IPS-15b (cell line): ENCODE measurements at regions not wholly inside any gene's neighbourhood (a gene's known extent, or its start where the extent isn't known, plus 50 kb on each side); places are given as distances from the start of the nearest gene placed in this dataset.

Experiments
- H3K27me3 ChIP-seq: one replicate; pipeline ENCODE4 v1.6.1; 2013; ENCODE audit warnings: low read length; ENCODE audit not compliant: control insufficient read depth, insufficient read depth
- H3K36me3 ChIP-seq: one replicate; pipeline ENCODE4 v1.6.1; 2013; ENCODE audit warnings: low read length; ENCODE audit not compliant: control insufficient read depth, insufficient read depth
- H3K4me1 ChIP-seq: one replicate; pipeline ENCODE4 v1.6.1; 2013; ENCODE audit warnings: mild to moderate bottlenecking, low read length; ENCODE audit not compliant: control insufficient read depth, insufficient read depth
- H3K4me3 ChIP-seq: one replicate; pipeline ENCODE4 v1.5.1; 2013; ENCODE audit warnings: low read depth, low read length
- H3K9ac ChIP-seq: one replicate; pipeline ENCODE4 v1.6.1; 2013; ENCODE audit warnings: low read depth, mild to moderate bottlenecking, low read length
- H3K9me3 ChIP-seq: one replicate; pipeline ENCODE4 v1.6.1; 2013; ENCODE audit warnings: mild to moderate bottlenecking, low read length; ENCODE audit not compliant: control insufficient read depth, insufficient read depth

- Histone ChIP-seq H3K36me3 (no peaks in the 10 kb centered on the region), H3K9me3 (no peaks in the 10 kb centered on the region), H3K4me1 (no peaks in the 10 kb centered on the region), H3K27me3 (no peaks in the 10 kb centered on the region), H3K9ac (no peak overlapping the region), H3K4me3 (no peak overlapping the region)
Observed at GRCh38 chr11:11122749-11123148, 230.3 kb downstream of the CSNK2A3 start.

GRCh38 chr11:11119917-11120316, 233.1 kb downstream of the CSNK2A3 start:
- H3K9me3 ChIP-seq = no peaks in the 10 kb centered on the region
- H3K36me3 ChIP-seq = no peaks in the 10 kb centered on the region
- H3K4me1 ChIP-seq = no peaks in the 10 kb centered on the region
- H3K9ac ChIP-seq = no peak overlapping the region
- no peak overlapping the region for H3K4me3 ChIP-seq
- no peaks in the 10 kb centered on the region for H3K27me3 ChIP-seq

- H3K36me3 ChIP-seq = no peaks in the 10 kb centered on the region
- H3K4me3 ChIP-seq = no peak overlapping the region
- H3K4me1 ChIP-seq = no peaks in the 10 kb centered on the region
- H3K27me3 ChIP-seq = no peaks in the 10 kb centered on the region
- no peaks in the 10 kb centered on the region for H3K9me3 ChIP-seq
- no peak overlapping the region for H3K9ac ChIP-seq
Observed at GRCh38 chr11:11117730-11118129, 235.3 kb downstream of the CSNK2A3 start.

GRCh38 chr11:11115475-11115874, 237.6 kb downstream of the CSNK2A3 start:
- H3K36me3 ChIP-seq = no peaks in the 10 kb centered on the region
- H3K4me1 ChIP-seq = no peaks in the 10 kb centered on the region
- H3K9ac ChIP-seq = no peak overlapping the region
- H3K4me3 ChIP-seq = no peak overlapping the region
- no peaks in the 10 kb centered on the region for H3K9me3 ChIP-seq
- H3K27me3 ChIP-seq = no peaks in the 10 kb centered on the region

DNA sequence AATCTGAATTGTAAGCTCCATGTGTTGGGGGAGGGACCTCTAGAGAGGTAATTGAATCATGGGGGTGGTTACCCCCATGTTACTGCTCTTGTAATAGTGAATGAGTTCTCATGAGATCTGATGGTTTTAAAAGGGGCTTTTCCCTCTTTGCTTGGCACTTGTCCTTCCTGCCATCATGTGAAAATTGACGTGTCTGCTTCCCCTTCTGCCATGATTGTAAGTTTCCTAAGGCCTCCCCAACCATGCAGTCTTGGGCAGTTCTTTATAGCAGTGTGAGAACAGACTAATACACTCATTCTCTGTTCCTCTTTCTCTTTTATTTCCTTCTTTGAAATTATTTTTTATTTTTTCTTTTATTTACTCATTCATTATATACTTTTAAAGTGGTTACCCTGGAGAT, 239.4 kb downstream of the CSNK2A3 start:
- H3K27me3 ChIP-seq = no peaks in the 10 kb centered on the region
- no peak overlapping the region for H3K9ac ChIP-seq
- no peaks in the 10 kb centered on the region for H3K9me3 ChIP-seq
- no peaks in the 10 kb centered on the region for H3K36me3 ChIP-seq
- H3K4me3 ChIP-seq = no peak overlapping the region
- H3K4me1 ChIP-seq = no peaks in the 10 kb centered on the region

DNA sequence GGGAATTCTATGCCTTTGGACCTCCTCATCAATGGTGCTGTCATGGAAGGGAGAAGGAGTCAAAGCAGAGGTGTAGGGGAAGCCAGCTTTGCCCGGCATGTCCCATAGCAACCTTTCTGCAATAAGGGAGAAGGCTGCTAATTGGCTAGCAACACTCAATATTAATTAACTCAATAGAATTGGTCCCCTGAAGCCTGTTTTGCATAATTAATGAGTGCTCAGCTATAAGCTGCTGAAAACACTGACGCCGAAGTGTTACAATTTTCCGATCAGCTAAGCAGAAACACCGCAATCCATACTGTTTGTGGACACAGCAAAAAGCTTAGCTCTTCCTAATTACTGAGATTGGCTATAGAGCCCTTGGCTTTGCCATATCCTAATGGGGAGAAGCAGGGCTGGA, 245.0 kb downstream of the CSNK2A3 start:
- H3K4me3 ChIP-seq = no peak overlapping the region
- H3K4me1 ChIP-seq = no peaks in the 10 kb centered on the region
- no peaks in the 10 kb centered on the region for H3K36me3 ChIP-seq
- no peaks in the 10 kb centered on the region for H3K27me3 ChIP-seq
- H3K9me3 ChIP-seq = no peaks in the 10 kb centered on the region
- no peak overlapping the region for H3K9ac ChIP-seq

DNA sequence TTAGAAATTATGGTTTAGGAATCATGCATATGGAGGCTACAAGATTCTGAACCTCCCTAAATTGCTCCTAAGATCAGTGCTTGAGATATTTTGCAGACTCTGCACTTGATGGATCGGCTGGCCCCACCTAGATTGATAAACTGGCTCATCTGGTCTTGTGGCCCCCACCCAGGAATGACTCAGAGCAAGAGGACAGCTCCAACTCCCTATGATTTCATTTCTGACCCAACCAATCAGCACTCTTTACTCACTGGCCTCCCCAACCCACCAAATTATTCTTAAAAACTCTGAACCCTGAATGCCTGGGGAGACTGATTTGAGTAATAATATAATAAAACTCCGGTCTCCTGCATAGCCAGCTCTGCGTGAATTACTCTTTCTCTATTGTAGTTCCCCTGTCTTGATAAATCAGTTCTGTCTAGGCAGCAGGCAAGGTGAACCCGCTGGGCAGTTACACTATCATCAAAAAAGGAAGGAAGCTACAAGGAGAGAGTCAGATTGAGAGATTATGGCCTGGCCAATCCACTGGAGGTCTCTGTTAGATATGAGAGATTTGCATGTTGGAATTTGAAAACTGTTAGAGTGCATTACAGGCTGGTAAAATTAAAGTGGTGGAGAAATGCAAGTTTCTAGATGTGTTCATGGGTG, 245.8 kb downstream of the CSNK2A3 start:
- Histone ChIP-seq H3K36me3 (no peaks in the 10 kb centered on the region), H3K4me3 (no peak overlapping the region), H3K9me3 (no peaks in the 10 kb centered on the region)

GRCh38 chr11:11105361-11105760, 247.5 kb upstream of the ZBED5 start:
- no peaks in the 10 kb centered on the region for H3K9me3 ChIP-seq
- H3K4me3 ChIP-seq = no peak overlapping the region
- H3K9ac ChIP-seq = no peak overlapping the region

More for the DNA sequence above, 245.8 kb downstream of the CSNK2A3 start:
- H3K27me3 ChIP-seq = no peaks in the 10 kb centered on the region
- no peak overlapping the region for H3K9ac ChIP-seq
- H3K4me1 ChIP-seq = no peaks in the 10 kb centered on the region

DNA sequence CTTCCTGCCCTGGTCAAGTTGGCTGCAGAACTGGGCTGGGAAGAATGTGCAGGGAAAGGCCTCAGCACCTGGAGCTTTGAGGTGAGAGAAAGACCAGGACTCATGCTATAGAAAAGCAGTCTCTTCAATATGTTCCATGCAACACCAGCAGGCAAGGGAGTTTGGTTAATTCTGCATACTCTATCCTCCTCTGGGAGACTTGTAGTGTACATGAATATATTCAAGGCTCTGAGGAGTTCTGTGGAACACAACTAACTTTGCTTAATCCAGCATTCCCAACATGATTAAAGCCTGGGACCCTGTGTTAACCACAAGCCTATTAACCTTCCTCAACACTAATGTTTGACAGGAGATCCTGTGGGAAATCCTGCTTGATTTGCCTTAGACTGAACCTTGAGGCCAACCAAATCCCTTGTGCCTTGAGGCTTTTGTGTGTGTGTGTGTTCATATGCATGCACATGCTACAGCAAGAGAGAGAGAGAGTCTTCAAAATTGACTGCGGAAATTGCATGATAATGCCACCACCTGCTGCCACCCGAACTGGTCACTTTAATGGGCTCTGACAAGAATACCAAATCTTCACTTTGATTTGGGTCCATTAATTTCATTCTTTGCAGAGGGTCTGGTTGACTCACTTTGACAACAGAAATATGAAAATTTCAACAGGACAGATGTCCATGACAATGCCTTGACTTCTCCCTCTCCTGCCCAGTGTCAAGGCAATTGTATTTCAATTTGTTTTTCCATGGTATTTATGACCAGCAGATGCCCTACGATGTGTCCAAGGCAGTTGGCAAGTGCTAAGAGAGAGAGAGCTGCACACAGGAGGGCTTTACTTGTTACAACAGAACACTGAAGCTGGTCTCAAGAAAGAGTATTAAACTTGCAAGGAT, 238.2 kb upstream of the ZBED5 start:
- Histone ChIP-seq H3K4me3 (no peak overlapping the region), H3K9me3 (peaks cover 5% of the 10 kb centered on the region), H3K9ac (no peak overlapping the region), H3K4me1 (no peaks in the 10 kb centered on the region), H3K36me3 (no peaks in the 10 kb centered on the region), H3K27me3 (no peaks in the 10 kb centered on the region)

More at GRCh38 chr11:11105361-11105760, 247.5 kb upstream of the ZBED5 start:
- Histone ChIP-seq H3K27me3 (no peaks in the 10 kb centered on the region), H3K36me3 (no peaks in the 10 kb centered on the region), H3K4me1 (no peaks in the 10 kb centered on the region)

- H3K27me3 ChIP-seq = no peaks in the 10 kb centered on the region
- H3K9me3 ChIP-seq = peaks cover 8% of the 10 kb centered on the region
- no peak overlapping the region for H3K9ac ChIP-seq
- no peaks in the 10 kb centered on the region for H3K36me3 ChIP-seq
- H3K4me3 ChIP-seq = no peak overlapping the region
- H3K4me1 ChIP-seq = no peaks in the 10 kb centered on the region
Observed at GRCh38 chr11:11090495-11090894, 232.6 kb upstream of the ZBED5 start.

- peaks cover 8% of the 10 kb centered on the region for H3K9me3 ChIP-seq
- H3K36me3 ChIP-seq = no peaks in the 10 kb centered on the region
- H3K9ac ChIP-seq = no peak overlapping the region
- no peaks in the 10 kb centered on the region for H3K27me3 ChIP-seq
- peaks cover 2% of the 10 kb centered on the region for H3K4me1 ChIP-seq
- H3K4me3 ChIP-seq = no peak overlapping the region
Observed at GRCh38 chr11:11089805-11090204, 232.0 kb upstream of the ZBED5 start.

- Histone ChIP-seq H3K4me1 (peaks cover 2% of the 10 kb centered on the region), H3K36me3 (no peaks in the 10 kb centered on the region), H3K27me3 (no peaks in the 10 kb centered on the region), H3K9ac (no peak overlapping the region), H3K9me3 (peaks cover 8% of the 10 kb centered on the region), H3K4me3 (no peak overlapping the region)
Observed at GRCh38 chr11:11086979-11087378, 229.1 kb upstream of the ZBED5 start.
